ENCODE measurements at regions not wholly inside any gene's neighbourhood (a gene's known extent, or its start where the extent isn't known, plus 50 kb on each side); places are given as distances from the start of the nearest gene placed in this dataset.

DNA sequence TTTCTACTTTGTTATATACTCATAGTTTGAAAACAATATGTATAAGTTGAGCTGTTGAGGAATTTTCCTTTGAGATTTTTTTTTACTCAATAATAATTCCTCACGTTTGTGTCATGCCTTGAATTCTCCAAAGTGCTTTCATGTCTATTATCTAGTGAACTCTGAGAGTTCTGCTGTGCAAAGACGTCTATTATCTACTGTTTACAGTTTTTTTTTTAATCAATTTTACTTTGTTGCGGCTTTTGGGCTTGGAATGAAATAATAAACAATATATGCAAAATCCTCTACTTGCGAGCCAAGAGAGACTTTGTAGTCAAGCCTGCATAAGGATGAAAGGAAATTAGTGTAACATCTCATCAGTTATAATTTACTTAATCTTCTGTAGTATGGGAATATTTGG, 107.2 kb upstream of the FRMD6 start:
- H3K36me3 ChIP-seq (ENCODE audit: control insufficient read depth, insufficient read depth, low read length): no peaks in the 10 kb centered on the region
- no peaks in the 10 kb centered on the region for H3K9me3 ChIP-seq (ENCODE audit: control insufficient read depth, low read length)
- H3K4me1 ChIP-seq (ENCODE audit: control insufficient read depth, insufficient read depth, low read length, poor library complexity, severe bottlenecking): peaks cover 43% of the 10 kb centered on the region
- H3K4me3 ChIP-seq (ENCODE audit: extremely low read depth, insufficient read depth, low read length, poor library complexity, severe bottlenecking): no peak overlapping the region
- H3K27ac ChIP-seq (ENCODE audit: low read depth, low read length, severe bottlenecking): no peak overlapping the region
- no CpG with 5 or more reads among the region's 4 CpGs for WGBS, 2 experiments (ENCODE audit: insufficient coverage in 2 of 2)

GRCh38 chr14:51544901-51545300, 106.8 kb upstream of the FRMD6 start:
- no peaks in the 10 kb centered on the region for H3K9me3 ChIP-seq (ENCODE audit: control insufficient read depth, low read length)
- peaks cover 43% of the 10 kb centered on the region for H3K4me1 ChIP-seq (ENCODE audit: control insufficient read depth, insufficient read depth, low read length, poor library complexity, severe bottlenecking)
- no CpG with 5 or more reads among the region's 3 CpGs for WGBS, 2 experiments (ENCODE audit: insufficient coverage in 2 of 2)
- H3K27ac ChIP-seq (ENCODE audit: low read depth, low read length, severe bottlenecking): no peak overlapping the region
- H3K36me3 ChIP-seq (ENCODE audit: control insufficient read depth, insufficient read depth, low read length): no peaks in the 10 kb centered on the region
- H3K4me3 ChIP-seq (ENCODE audit: extremely low read depth, insufficient read depth, low read length, poor library complexity, severe bottlenecking): no peak overlapping the region

GRCh38 chr14:51545396-51545795, 106.3 kb upstream of the FRMD6 start:
- Histone ChIP-seq H3K4me3 (ENCODE audit: extremely low read depth, insufficient read depth, low read length, poor library complexity, severe bottlenecking) (no peak overlapping the region), H3K36me3 (ENCODE audit: control insufficient read depth, insufficient read depth, low read length) (no peaks in the 10 kb centered on the region), H3K9me3 (ENCODE audit: control insufficient read depth, low read length) (no peaks in the 10 kb centered on the region), H3K27ac (ENCODE audit: low read depth, low read length, severe bottlenecking) (no peak overlapping the region), H3K4me1 (ENCODE audit: control insufficient read depth, insufficient read depth, low read length, poor library complexity, severe bottlenecking) (peaks cover 38% of the 10 kb centered on the region)
- WGBS, 2 experiments (ENCODE audit: insufficient coverage in 2 of 2): 92% methylated on average over 1 of the region's 3 CpGs; no CpG with 5 or more reads in 1 of the 2 experiments

DNA sequence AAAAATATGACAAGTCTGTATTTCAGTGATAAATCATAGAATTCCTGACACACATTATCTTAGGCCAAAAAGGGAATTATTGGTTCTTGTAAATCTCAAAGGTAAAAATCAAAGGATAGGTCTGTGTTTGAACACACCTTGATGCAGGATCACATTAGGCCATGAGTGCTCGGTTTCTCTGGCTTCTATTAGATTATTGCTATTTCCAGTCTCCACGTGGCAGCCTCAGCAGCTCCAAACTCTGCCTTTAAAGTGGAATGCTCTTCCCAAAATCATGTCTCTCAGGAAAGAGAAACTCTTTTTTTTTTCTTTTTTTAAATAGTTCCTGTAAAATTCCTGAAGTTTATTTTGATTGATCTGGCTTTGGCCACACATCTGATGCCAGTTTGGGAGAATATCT, 105.6 kb upstream of the FRMD6 start:
- Histone ChIP-seq H3K4me3 (ENCODE audit: extremely low read depth, insufficient read depth, low read length, poor library complexity, severe bottlenecking) (no peak overlapping the region), H3K9me3 (ENCODE audit: control insufficient read depth, low read length) (no peaks in the 10 kb centered on the region), H3K27ac (ENCODE audit: low read depth, low read length, severe bottlenecking) (no peak overlapping the region), H3K36me3 (ENCODE audit: control insufficient read depth, insufficient read depth, low read length) (no peaks in the 10 kb centered on the region), H3K4me1 (ENCODE audit: control insufficient read depth, insufficient read depth, low read length, poor library complexity, severe bottlenecking) (peaks cover 37% of the 10 kb centered on the region)
- WGBS, 2 experiments (ENCODE audit: insufficient coverage in 2 of 2): 67 to 76% methylated on average over 1 to 2 of the region's 2 CpGs

DNA sequence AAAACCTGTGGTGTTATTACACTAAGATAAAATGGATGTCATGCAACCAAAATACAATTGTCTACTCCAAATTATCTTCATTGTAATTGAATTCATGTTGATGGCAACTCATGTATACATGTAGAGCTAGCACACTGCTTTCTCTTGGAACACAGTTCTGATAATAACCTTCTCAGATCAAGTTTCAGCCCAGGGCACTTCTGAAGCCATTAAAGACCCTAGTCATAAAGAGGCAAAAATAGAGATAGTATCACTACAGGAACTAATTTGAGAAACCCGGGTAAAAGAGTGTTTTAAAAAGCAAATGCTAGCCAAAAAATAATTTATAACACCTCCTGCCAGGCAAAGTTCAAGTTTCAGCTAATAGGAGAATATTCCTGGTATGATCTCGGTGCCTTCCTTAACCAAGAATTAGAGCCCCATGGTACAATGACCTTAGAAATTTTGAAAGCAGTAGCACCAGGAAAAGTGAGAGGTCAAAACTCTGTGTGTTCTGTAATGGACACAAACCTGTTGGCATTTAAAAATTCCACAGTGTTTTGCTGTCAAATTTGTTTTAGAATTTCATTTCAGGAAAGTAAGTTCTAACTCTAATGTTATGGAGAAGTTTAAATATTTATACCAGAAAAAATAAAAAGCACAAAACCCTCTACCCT, 105.0 kb upstream of the FRMD6 start:
- Histone ChIP-seq H3K27ac (ENCODE audit: low read depth, low read length, severe bottlenecking) (peak overlapping the region; percentile 73), H3K36me3 (ENCODE audit: control insufficient read depth, insufficient read depth, low read length) (no peaks in the 10 kb centered on the region), H3K9me3 (ENCODE audit: control insufficient read depth, low read length) (no peaks in the 10 kb centered on the region), H3K4me1 (ENCODE audit: control insufficient read depth, insufficient read depth, low read length, poor library complexity, severe bottlenecking) (peaks cover 37% of the 10 kb centered on the region), H3K4me3 (ENCODE audit: extremely low read depth, insufficient read depth, low read length, poor library complexity, severe bottlenecking) (no peak overlapping the region)
- 100% methylated on average over 1 of the region's 2 CpGs; no CpG with 5 or more reads in 1 of the 2 experiments for WGBS, 2 experiments (ENCODE audit: insufficient coverage in 2 of 2)

- Histone ChIP-seq H3K4me1 (ENCODE audit: control insufficient read depth, insufficient read depth, low read length, poor library complexity, severe bottlenecking) (peaks cover 37% of the 10 kb centered on the region), H3K4me3 (ENCODE audit: extremely low read depth, insufficient read depth, low read length, poor library complexity, severe bottlenecking) (no peak overlapping the region), H3K9me3 (ENCODE audit: control insufficient read depth, low read length) (no peaks in the 10 kb centered on the region), H3K36me3 (ENCODE audit: control insufficient read depth, insufficient read depth, low read length) (no peaks in the 10 kb centered on the region), H3K27ac (ENCODE audit: low read depth, low read length, severe bottlenecking) (peak overlapping the region; percentile 73)
- no CpG with 5 or more reads among the region's 3 CpGs for WGBS, 2 experiments (ENCODE audit: insufficient coverage in 2 of 2)
These were observed 104.5 kb upstream of the FRMD6 start for GRCh38 chr14:51547260-51547659.

GRCh38 chr14:51547701-51548100, 104.0 kb upstream of the FRMD6 start:
- Histone ChIP-seq H3K9me3 (ENCODE audit: control insufficient read depth, low read length) (no peaks in the 10 kb centered on the region), H3K36me3 (ENCODE audit: control insufficient read depth, insufficient read depth, low read length) (no peaks in the 10 kb centered on the region), H3K4me3 (ENCODE audit: extremely low read depth, insufficient read depth, low read length, poor library complexity, severe bottlenecking) (no peak overlapping the region), H3K4me1 (ENCODE audit: control insufficient read depth, insufficient read depth, low read length, poor library complexity, severe bottlenecking) (peaks cover 38% of the 10 kb centered on the region), H3K27ac (ENCODE audit: low read depth, low read length, severe bottlenecking) (peak overlapping the region; percentile 73)
- WGBS, 2 experiments (ENCODE audit: insufficient coverage in 2 of 2): no CpG with 5 or more reads among the region's 2 CpGs

DNA sequence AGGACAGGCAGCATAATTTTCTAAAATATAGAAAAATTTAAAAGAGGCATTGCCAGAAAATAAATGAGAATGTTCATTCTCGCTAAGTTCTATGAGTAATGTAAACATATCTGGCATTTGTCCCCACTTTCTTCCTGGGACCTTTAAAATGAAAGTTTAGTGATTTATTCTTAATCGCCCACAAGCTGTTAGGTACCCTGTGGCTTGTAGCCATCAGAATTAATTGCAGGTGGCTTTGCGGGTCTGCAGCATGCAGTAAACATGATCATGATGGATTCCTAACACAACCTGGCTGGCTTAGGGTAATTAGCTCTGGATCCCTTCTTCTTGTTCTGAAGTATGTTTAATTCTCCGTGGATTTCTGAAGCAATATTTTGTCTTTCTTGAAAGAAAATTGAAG, 103.5 kb upstream of the FRMD6 start:
- WGBS, 2 experiments (ENCODE audit: insufficient coverage in 2 of 2): 82 to 95% methylated on average over 3 to 4 of the region's 4 CpGs
- Histone ChIP-seq H3K36me3 (ENCODE audit: control insufficient read depth, insufficient read depth, low read length) (no peaks in the 10 kb centered on the region), H3K9me3 (ENCODE audit: control insufficient read depth, low read length) (no peaks in the 10 kb centered on the region), H3K27ac (ENCODE audit: low read depth, low read length, severe bottlenecking) (no peak overlapping the region), H3K4me1 (ENCODE audit: control insufficient read depth, insufficient read depth, low read length, poor library complexity, severe bottlenecking) (peaks cover 42% of the 10 kb centered on the region), H3K4me3 (ENCODE audit: extremely low read depth, insufficient read depth, low read length, poor library complexity, severe bottlenecking) (no peak overlapping the region)

DNA sequence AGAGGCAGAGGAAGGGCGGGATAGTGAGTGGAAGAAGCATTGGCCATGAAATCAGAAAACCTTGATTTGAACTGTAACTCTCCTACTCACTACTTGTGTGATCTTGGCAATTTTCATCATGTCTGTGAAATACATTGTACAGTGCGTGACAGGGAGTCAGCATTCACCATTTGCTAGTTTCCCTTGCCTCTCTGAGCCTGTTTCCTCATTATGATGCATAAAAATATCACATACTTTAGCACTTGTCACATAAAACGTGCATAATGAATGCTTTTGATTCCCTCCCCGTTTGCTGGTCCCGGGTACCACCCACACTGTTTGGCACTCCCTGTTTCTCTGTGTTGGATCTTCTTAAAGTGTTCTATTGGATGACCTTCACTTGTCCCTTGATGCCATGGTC, 101.1 kb upstream of the FRMD6 start:
- Histone ChIP-seq H3K4me3 (ENCODE audit: extremely low read depth, insufficient read depth, low read length, poor library complexity, severe bottlenecking) (no peak overlapping the region), H3K9me3 (ENCODE audit: control insufficient read depth, low read length) (no peaks in the 10 kb centered on the region), H3K27ac (ENCODE audit: low read depth, low read length, severe bottlenecking) (no peak overlapping the region), H3K36me3 (ENCODE audit: control insufficient read depth, insufficient read depth, low read length) (no peaks in the 10 kb centered on the region), H3K4me1 (ENCODE audit: control insufficient read depth, insufficient read depth, low read length, poor library complexity, severe bottlenecking) (peaks cover 48% of the 10 kb centered on the region)
- WGBS, 2 experiments (ENCODE audit: insufficient coverage in 2 of 2): 98 to 99% methylated on average over 4 to 5 of the region's 5 CpGs

GRCh38 chr14:51552275-51552674, 99.4 kb upstream of the FRMD6 start:
- H3K27ac ChIP-seq (ENCODE audit: low read depth, low read length, severe bottlenecking): no peak overlapping the region
- H3K4me1 ChIP-seq (ENCODE audit: control insufficient read depth, insufficient read depth, low read length, poor library complexity, severe bottlenecking): peaks cover 34% of the 10 kb centered on the region
- 88 to 97% methylated on average over 5 to 7 of the region's 7 CpGs for WGBS, 2 experiments (ENCODE audit: insufficient coverage in 2 of 2)
- no peaks in the 10 kb centered on the region for H3K9me3 ChIP-seq (ENCODE audit: control insufficient read depth, low read length)
- H3K36me3 ChIP-seq (ENCODE audit: control insufficient read depth, insufficient read depth, low read length): no peaks in the 10 kb centered on the region
- H3K4me3 ChIP-seq (ENCODE audit: extremely low read depth, insufficient read depth, low read length, poor library complexity, severe bottlenecking): no peak overlapping the region

- Histone ChIP-seq H3K4me3 (ENCODE audit: extremely low read depth, insufficient read depth, low read length, poor library complexity, severe bottlenecking) (no peak overlapping the region), H3K36me3 (ENCODE audit: control insufficient read depth, insufficient read depth, low read length) (no peaks in the 10 kb centered on the region), H3K27ac (ENCODE audit: low read depth, low read length, severe bottlenecking) (no peak overlapping the region), H3K9me3 (ENCODE audit: control insufficient read depth, low read length) (no peaks in the 10 kb centered on the region), H3K4me1 (ENCODE audit: control insufficient read depth, insufficient read depth, low read length, poor library complexity, severe bottlenecking) (peaks cover 28% of the 10 kb centered on the region)
- 85 to 87% methylated on average over 3 of the region's 4 CpGs for WGBS, 2 experiments (ENCODE audit: insufficient coverage in 2 of 2)
These were observed 98.8 kb upstream of the FRMD6 start for GRCh38 chr14:51552768-51553404.

Measured in mesodermal cell (in vitro differentiated cells).